K562 (cell line): ENCODE measurements at regions not wholly inside any gene's neighbourhood (a gene's known extent, or its start where the extent isn't known, plus 50 kb on each side); places are given as distances from the start of the nearest gene placed in this dataset.
"Not testable (repeated sequence)": the region's sequence is repeated elsewhere in the genome, so short reads cannot be mapped to it uniquely, and the experiment has no call there.

ENCODE experiments used
- ATAC-seq: fragments of 200-7000 bp; cut with Tn5 transposase; 3 replicates; pipeline ENCODE4 v1.9.1; 2020; ENCODE audit warnings: moderate library complexity
- BruUV-seq: library from RNA; stranded (reverse); fragments of 400-500 nt; replicated peaks from 2 replicates; lab custom pipeline; 2021; lab: Mats Ljungman, UMichigan
- CTCF ChIA-PET: fragments of 300-600 bp; formaldehyde crosslinking; extraction: SDS; loops from one replicate; lab custom pipeline; 2021; ENCODE audit warnings: low intra/inter-chr PET ratio; lab: Yijun Ruan, JAX
- POLR2A ChIA-PET: fragments of 300-600, 350-650 bp; sonication (Branson Sonifier 250); formaldehyde crosslinking; extraction: SDS; loops from one replicate; lab custom pipeline; 2021; ENCODE audit warnings: antibody characterized with exemption, inconsistent platforms; lab: Yijun Ruan, JAX
- DNase-seq, 4 experiments: peaks; one replicate each; pipeline versions ENCODE4 v3.0.0 to v3.0.0-alpha.2; 2011 to 2018; ENCODE audit warnings: low spot score in 3 of 4, mixed read lengths in 3 of 4; ENCODE audit errors: extremely low read depth in 1 of 4
- FAIRE-seq: peaks from 2 replicates; lab custom pipeline; 2011; peaks lifted over from hg19 to GRCh38; lab: Jason Lieb, UNC
- H2AFZ ChIP-seq: 2 replicates; pipeline ENCODE4 v1.6.0; 2011; ENCODE audit warnings: low read depth, low read length, control low read depth, inconsistent platforms
- H3K27ac ChIP-seq: fragments of 200-600 bp; 3 replicates; pipeline ENCODE4 v1.8.0; 2011; ENCODE audit warnings: low read depth, mild to moderate bottlenecking, control low read depth, inconsistent platforms, low read length, moderate library complexity, mixed read lengths; ENCODE audit errors: extremely low read depth
- H3K27me3 ChIP-seq, 2 experiments: fragments of 300-600 bp in 1 of 2; 2 replicates in 1 of 2; 3 replicates in 1 of 2; pipeline versions ENCODE4 v1.6.0 to v1.8.0; 2011; ENCODE audit warnings: inconsistent platforms in 2 of 2, low read length in 2 of 2, mild to moderate bottlenecking in 1 of 2, mixed read lengths in 1 of 2, moderate library complexity in 1 of 2; ENCODE audit not compliant: control insufficient read depth in 2 of 2, insufficient read depth in 2 of 2
- H3K36me3 ChIP-seq: fragments of 300-600 bp; 3 replicates; pipeline ENCODE4 v1.8.0; 2011; ENCODE audit warnings: mild to moderate bottlenecking, low read length, inconsistent platforms; ENCODE audit not compliant: control insufficient read depth, insufficient read depth
- H3K4me1 ChIP-seq, 2 experiments: fragments of 200-600 bp in 1 of 2; replicated peaks in 1 of 2; 2 replicates in 1 of 2; 3 replicates in 1 of 2; pipeline versions ENCODE4 v1.5.1 to v1.8.0; 2011; ENCODE audit warnings: inconsistent platforms in 2 of 2, low read length in 2 of 2, mild to moderate bottlenecking in 1 of 2, mixed read lengths in 1 of 2, moderate library complexity in 1 of 2; ENCODE audit not compliant: control insufficient read depth in 2 of 2, insufficient read depth in 2 of 2
- H3K4me2 ChIP-seq: 2 replicates; pipeline ENCODE4 v1.6.1; 2011; ENCODE audit warnings: low read length, control low read depth, inconsistent platforms, mixed read lengths; ENCODE audit not compliant: insufficient read depth
- H3K4me3 ChIP-seq: fragments of 200-600 bp; sonication (generic), shearing (Covaris generic); 2 replicates; pipeline ENCODE4 v1.5.1; 2016; ENCODE audit warnings: control low read depth, inconsistent platforms
- H3K79me2 ChIP-seq: fragments of 200-600 bp; 3 replicates; pipeline ENCODE4 v1.8.0; 2011; ENCODE audit warnings: low read length, inconsistent platforms; ENCODE audit not compliant: control insufficient read depth, insufficient read depth
- H3K9ac ChIP-seq, 2 experiments: 2 replicates each; pipeline versions ENCODE4 v1.6.0 to v1.6.1; 2011; ENCODE audit warnings: low read depth in 2 of 2, low read length in 2 of 2, control low read depth in 1 of 2, inconsistent platforms in 1 of 2, mild to moderate bottlenecking in 1 of 2, mixed read lengths in 1 of 2; ENCODE audit not compliant: insufficient read depth in 1 of 2
- H3K9me1 ChIP-seq: one replicate; pipeline ENCODE4 v1.6.0; 2011; ENCODE audit warnings: inconsistent platforms, mild to moderate bottlenecking, low read length, moderate library complexity; ENCODE audit not compliant: control insufficient read depth, insufficient read depth
- H3K9me3 ChIP-seq: replicated peaks from 2 replicates; pipeline ENCODE4 v1.5.1; 2011; ENCODE audit warnings: low read depth, low read length, inconsistent platforms; ENCODE audit not compliant: control insufficient read depth, insufficient read depth
- H4K20me1 ChIP-seq: replicated peaks from 2 replicates; pipeline ENCODE4 v1.6.1; 2011; ENCODE audit warnings: low read length, inconsistent platforms, mixed read lengths; ENCODE audit not compliant: control insufficient read depth, insufficient read depth
- GABPB1 ChIP-seq: sonication (generic); formaldehyde crosslinking; IDR thresholded peaks from 2 replicates; pipeline ENCODE4 v1.8.0; 2022; ENCODE audit warnings: mild to moderate bottlenecking, missing genetic modification reagents
- NCOA6 ChIP-seq: fragments of 450-650 bp; IDR thresholded peaks from 2 replicates; pipeline ENCODE4 v1.6.1; 2017; ENCODE audit warnings: mild to moderate bottlenecking
- SMARCA4 ChIP-seq: fragments of 450-650 bp; IDR thresholded peaks from 2 replicates; pipeline ENCODE4 v1.6.1; 2016
- ZNF143 ChIP-seq: sonication (generic); formaldehyde crosslinking; IDR thresholded peaks from 2 replicates; pipeline ENCODE4 v1.9.0; 2022; ENCODE audit warnings: mild to moderate bottlenecking, missing genetic modification reagents
- ZNF146 ChIP-seq: IDR thresholded peaks from one replicate; pipeline ENCODE4 v1.6.1; 2018; ENCODE audit warnings: missing compliant biosample characterization; ENCODE audit not compliant: unreplicated experiment
- ZNF23 ChIP-seq: fragments of 250-450 bp; sonication (Bioruptor Pico); IDR thresholded peaks from 2 replicates; pipeline ENCODE4 v1.4.0; 2020; ENCODE audit warnings: mild to moderate bottlenecking
- ZNF561 ChIP-seq: fragments of 450-650 bp; formaldehyde crosslinking; conservative IDR thresholded peaks from 2 replicates; pipeline ENCODE4 v1.4.0; 2020; ENCODE audit warnings: mild to moderate bottlenecking, moderate library complexity
- WGBS: fragments of 100-300 bp; shearing (Covaris generic); methylation state at CpG from one replicate; pipeline ENCODE4 v1.1.6; 2016; ENCODE audit warnings: low coverage, mixed read lengths; ENCODE audit not compliant: insufficient coverage; ENCODE audit errors: missing lambda C conversion rate; 5-methylcytosine and 5-hydroxymethylcytosine counted together
- in situ Hi-C: fragments of 300-500 bp; cut with MboI; formaldehyde crosslinking; loops from 4 replicates; pipeline ENCODE4 v1.15.0; 2018; ENCODE audit warnings: inconsistent platforms, mixed read lengths
- intact Hi-C: fragments of 100-400 bp; cut with micrococcal nuclease; formaldehyde crosslinking; loops from 2 replicates; pipeline ENCODE4 v1.14.2; 2022
- TF ChIP-seq, protein P1 (sequence below): fragments of 150-350 bp; IDR thresholded peaks from 2 replicates; pipeline ENCODE4 v1.6.1; 2014; ENCODE audit warnings: low read depth, mild to moderate bottlenecking, low read length, borderline replicate concordance

DNA sequence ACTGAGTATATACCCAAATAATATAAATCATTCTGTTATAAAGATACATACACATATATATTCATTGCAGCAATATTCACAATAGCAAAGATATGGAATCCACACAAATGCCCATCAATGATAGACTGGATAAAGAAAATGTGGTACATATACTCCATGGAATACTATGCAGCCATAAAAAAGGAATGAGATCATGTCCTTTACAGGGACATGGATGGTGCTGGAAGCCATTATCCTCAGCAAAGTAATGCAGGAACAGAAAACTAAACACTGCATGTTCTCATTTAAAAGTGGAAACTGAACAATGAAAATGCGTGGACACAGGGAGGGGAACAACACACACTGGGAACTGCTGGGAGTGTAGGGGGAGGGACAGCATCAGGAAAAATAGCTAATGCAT, 1344.2 kb downstream of the AMY1C start:
- DNase-seq, H4K20me1 ChIP-seq, H3K9me3 ChIP-seq, H3K9me1 ChIP-seq, H3K4me3 ChIP-seq, ATAC-seq, H3K36me3 ChIP-seq, H3K4me2 ChIP-seq, in situ Hi-C loops, BruUV-seq, H2AFZ ChIP-seq, H3K4me1 ChIP-seq, H3K27me3 ChIP-seq, H3K79me2 ChIP-seq, H3K27ac ChIP-seq, FAIRE-seq, H3K9ac ChIP-seq, intact Hi-C loops, POLR2A ChIA-PET, CTCF ChIA-PET: not testable (repeated sequence)
- 36% methylated on average over 1 of the region's 1 CpG for WGBS
- peak; percentile 70 for TF ChIP-seq ZNF146 (CRISPR knock-in tag)

DNA sequence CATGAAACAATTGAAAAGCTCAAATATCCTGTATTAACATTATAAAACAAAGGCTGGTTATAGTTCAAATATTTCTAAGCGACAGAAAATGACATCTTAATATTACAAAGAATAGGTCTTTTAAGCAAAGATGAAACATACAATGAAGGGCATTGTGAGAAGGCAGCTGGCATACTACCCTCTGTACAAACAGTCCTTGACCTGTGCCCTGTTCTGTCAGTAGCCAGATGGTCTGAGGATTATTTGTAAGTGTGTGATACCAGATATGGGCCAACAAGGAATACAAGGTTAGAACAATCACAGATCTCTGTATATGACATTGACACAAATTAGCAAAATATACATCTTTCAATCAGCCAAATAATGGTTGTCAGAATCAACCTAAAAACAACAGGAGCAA, 1350.4 kb downstream of the AMY1C start:
- POLR2A ChIA-PET, result no interaction called here
- H3K27me3 ChIP-seq, result no peaks in the 10 kb centered on the region
- WGBS, result 20% methylated on average over 1 of the region's 1 CpG
- intact Hi-C loops, result no loop called here
- no TSS peak for BruUV-seq
- CTCF ChIA-PET, result interaction anchor here (0.6 kb wide), 1 partner anchor 577 kb away, joined by 3 read pairs; no protein-coding TSS in a partner anchor
- no peaks in the 10 kb centered on the region for H3K9me1 ChIP-seq
- no peak overlapping the region for H3K9ac ChIP-seq
- no peak overlapping the region for H2AFZ ChIP-seq
- no peak overlapping the region for H3K4me3 ChIP-seq
- DNase-seq (no peak), ATAC-seq (no peak), FAIRE-seq (no peak)
- TF ChIP-seq ZNF23 (CRISPR knock-in tag) (no peak), SMARCA4 (no peak), ZNF143 (CRISPR knock-in tag) (no peak), ZNF561 (CRISPR knock-in tag) (no peak), GABPB1 (no peak), NCOA6 (no peak)
- TF ChIP-seq, protein P1, sequence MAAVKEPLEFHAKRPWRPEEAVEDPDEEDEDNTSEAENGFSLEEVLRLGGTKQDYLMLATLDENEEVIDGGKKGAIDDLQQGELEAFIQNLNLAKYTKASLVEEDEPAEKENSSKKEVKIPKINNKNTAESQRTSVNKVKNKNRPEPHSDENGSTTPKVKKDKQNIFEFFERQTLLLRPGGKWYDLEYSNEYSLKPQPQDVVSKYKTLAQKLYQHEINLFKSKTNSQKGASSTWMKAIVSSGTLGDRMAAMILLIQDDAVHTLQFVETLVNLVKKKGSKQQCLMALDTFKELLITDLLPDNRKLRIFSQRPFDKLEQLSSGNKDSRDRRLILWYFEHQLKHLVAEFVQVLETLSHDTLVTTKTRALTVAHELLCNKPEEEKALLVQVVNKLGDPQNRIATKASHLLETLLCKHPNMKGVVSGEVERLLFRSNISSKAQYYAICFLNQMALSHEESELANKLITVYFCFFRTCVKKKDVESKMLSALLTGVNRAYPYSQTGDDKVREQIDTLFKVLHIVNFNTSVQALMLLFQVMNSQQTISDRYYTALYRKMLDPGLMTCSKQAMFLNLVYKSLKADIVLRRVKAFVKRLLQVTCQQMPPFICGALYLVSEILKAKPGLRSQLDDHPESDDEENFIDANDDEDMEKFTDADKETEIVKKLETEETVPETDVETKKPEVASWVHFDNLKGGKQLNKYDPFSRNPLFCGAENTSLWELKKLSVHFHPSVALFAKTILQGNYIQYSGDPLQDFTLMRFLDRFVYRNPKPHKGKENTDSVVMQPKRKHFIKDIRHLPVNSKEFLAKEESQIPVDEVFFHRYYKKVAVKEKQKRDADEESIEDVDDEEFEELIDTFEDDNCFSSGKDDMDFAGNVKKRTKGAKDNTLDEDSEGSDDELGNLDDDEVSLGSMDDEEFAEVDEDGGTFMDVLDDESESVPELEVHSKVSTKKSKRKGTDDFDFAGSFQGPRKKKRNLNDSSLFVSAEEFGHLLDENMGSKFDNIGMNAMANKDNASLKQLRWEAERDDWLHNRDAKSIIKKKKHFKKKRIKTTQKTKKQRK, result no peak
- H3K36me3 ChIP-seq, result no peaks in the 10 kb centered on the region
- no peaks in the 10 kb centered on the region for H3K4me1 ChIP-seq
- H3K4me2 ChIP-seq, result no peak overlapping the region
- H3K27ac ChIP-seq, result no peak overlapping the region
- H3K9me3 ChIP-seq, result no peaks in the 10 kb centered on the region
- H3K79me2 ChIP-seq, result no peaks in the 10 kb centered on the region
- H4K20me1 ChIP-seq, result no peaks in the 10 kb centered on the region
- in situ Hi-C loops, result no loop called here
